HG03064 (cell line): ENCODE measurements at regions not wholly inside any gene's neighbourhood (a gene's known extent, or its start where the extent isn't known, plus 50 kb on each side); places are given as distances from the start of the nearest gene placed in this dataset.

Experiments
- ATAC-seq: cut with Tn5 transposase; IDR thresholded peaks from one replicate; pipeline ENCODE4 v1.9.1; 2021; ENCODE audit warnings: low read depth; ENCODE audit not compliant: unreplicated experiment

DNA sequence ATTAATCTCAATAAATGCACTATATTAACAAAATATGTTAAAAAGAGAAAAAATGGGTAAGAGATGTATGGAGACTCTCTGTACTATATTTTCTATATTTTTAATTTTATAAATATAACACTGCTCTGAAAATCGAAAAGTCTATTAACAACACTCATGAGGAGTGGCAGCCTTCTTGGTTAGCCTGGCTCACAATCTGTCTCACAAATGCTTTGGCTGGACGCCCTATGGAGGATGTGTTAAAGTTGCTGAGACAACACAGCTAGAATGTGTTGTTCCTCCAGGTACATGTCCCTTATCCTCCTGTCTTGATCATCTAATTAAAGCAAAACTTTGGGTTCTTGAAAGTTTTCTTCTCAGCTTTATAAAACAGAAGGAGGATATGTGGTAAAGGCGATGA, 396.6 kb upstream of the PCDH20 start:
- ATAC-seq: no peak

DNA sequence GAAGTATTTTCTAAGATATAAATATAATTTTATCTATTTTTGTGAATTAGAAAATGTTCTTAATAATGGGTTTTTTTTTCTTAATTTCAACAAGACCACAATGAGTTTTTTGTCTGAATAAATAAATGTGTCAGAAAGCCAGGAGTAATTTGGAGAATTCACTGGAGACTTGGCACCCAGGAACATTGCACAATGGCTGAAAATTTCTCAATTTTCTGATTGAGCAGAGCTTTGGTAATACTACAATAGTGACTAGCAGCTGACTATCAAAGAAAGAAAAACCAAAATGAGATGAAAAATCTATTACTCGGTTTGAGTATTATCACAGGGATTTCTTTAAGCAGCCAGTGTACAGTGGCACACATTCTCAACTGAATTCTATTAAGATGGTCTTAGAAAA, 394.4 kb upstream of the PCDH20 start:
- ATAC-seq: no peak

DNA sequence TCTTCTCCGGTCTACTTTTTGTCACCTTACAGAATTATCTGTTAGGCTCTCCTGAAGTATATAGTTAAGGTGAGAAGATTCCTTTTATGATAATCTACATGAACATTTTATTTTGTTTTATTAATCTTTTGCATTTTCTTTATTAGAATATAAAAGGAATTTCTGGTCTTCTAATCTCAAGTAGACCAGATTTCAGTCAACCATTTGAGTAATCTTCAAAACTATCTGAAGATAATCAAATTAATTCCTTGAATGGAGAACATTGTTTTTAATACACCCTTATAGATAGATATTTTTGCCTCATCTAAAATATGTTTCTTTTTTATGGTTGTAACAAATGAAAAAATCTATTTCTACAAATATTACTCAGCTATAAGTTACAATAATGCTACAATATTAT, 381.7 kb upstream of the PCDH20 start:
- no peak for ATAC-seq

DNA sequence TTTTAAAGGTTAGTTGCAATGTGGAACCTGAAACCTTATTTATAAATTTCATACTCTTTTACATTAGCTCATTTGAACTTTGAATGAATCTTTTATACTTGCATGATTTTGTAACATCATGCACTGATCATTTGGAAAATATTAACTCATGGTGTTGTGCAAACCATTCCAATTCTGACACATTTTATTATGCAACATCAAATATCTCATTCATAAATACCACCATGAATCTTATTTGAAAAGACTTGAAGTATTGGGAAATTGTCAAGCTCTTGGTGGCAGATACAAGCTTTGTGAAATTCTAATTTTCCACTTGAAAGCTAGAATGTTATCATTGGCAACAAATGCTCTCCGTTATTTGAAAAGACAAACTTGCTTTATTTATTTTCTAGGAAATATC, 379.9 kb upstream of the PCDH20 start:
- no peak for ATAC-seq

DNA sequence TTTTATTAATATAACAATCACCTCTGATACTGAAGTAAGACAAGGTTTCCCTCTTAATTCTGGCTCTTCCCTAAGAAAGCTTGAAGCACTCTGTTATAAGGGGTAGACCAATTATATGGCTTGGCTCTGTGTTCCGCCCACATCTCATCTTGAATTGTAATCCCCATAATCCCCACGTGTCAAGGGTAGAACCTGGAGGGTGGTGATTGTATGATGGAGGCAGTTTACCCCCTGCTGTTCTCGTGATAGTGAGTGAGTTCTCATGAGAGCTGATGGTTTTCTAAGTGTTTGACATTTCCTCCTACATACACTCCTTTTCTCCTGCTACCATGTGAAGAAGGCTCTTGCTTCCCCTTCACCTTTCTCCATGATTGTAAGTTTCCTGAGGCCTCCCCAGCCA, 363.8 kb upstream of the PCDH20 start:
- no peak for ATAC-seq

DNA sequence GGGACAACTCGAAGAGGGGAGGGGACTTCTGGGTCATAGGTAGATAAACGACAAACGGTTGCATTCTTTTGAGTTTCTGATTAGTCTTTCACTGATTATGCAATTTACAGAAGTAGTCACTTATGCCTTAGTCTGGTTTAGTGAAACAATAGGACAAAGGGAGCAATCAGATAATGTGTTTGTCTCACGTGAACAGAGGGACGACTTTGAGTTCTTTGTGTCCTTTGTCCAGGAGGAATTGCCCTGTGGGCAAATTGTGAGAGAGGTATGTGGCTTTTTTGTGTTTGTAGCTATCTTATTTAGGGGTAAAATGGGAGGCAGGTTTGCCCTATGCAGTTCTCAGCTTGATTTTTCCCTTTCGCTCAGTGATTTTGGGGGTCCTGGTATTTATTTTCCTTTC, 362.9 kb upstream of the PCDH20 start:
- no peak for ATAC-seq

DNA sequence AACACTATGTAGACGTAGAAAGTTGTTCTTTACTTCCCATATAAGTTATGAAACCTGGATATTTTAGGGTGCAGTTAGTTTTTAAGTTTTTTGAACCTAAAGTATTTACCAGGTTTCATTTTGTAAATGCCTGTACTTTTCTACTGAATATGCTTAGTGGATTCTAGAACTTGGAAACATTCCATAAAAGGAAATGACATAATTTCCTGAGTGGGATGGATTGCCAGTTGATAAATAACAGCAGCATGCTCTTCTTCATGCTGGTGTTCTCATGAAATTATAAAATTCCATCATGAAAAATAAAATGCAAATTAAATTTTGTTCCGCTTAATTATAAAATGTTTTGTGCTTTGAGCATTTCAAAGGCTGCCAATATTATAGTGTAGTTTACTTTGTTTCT, 362.2 kb upstream of the PCDH20 start:
- ATAC-seq: no peak

DNA sequence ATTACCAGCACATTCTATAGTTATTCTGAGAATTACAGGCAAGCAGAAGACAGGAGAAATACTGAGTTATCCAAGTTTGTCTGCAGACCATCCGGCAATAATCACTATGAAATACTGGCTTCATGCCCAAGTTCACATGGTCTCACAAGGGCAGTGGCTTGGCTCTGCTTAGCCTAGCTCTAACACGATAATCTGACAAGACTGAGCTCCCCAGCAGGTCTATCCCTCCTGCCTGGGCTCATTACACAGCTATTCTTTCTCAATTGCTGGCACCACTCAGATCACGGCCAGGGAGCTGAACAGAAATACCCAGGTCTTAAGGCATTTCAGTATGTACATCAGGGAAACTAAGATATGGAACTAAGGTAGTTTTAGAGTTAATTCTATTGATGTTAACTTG, 361.6 kb upstream of the PCDH20 start:
- ATAC-seq: no peak

DNA sequence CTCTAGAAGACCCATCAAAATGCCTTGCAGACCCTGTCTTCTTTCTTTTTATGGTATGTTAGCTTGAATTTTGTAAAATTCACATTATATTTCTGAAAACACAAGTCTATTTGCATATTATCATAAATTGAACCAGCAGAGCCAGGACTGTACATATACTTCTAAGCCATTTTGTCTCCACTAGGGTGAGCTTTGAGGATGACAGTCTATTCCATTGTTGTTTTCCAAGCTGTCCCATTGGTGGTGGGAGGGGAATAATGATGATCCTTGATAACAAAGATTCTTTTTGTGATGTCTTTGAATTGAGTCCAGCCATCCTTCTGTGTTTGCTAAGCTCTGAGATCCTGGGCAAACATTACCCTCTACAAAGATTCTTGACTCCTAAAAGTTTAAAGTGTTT, 359.3 kb upstream of the PCDH20 start:
- no peak for ATAC-seq

DNA sequence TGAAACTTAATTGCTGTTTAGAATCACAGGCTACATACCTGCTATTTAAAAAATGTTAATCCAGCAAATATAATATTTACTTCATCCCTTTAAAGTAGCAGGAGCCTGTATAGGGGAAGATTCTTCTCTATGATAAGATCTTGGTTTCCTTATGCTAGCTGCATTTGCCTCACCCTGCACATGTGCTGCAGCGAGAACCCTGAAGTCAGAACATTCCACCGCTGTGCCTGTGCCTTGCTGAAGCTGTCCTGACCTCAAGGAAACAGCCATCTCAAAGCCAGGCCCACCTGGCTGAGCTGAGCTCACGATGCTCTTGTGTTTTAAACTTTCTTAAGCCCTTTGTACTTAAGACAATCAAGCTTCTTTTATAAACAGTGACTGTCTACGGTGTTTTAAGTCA, 355.0 kb upstream of the PCDH20 start:
- ATAC-seq: no peak

DNA sequence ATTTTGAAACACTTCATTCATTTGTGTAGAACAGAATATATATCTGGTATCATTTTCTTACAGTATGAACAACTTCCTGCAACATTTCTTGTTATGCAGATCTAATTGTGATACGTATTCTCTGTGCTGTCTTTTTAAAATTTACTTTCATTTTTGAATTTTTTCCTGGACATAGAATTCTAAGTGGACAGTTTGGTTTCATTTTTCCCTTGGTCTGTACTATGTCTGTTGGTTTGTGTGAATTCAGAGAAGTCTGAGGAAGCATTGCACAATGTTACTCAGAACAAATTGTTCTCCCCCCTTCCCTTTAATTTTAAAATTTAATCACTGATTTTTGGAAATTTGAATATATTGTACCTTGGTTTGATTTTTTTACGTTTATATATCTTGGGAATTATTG, 352.5 kb upstream of the PCDH20 start:
- no peak for ATAC-seq

DNA sequence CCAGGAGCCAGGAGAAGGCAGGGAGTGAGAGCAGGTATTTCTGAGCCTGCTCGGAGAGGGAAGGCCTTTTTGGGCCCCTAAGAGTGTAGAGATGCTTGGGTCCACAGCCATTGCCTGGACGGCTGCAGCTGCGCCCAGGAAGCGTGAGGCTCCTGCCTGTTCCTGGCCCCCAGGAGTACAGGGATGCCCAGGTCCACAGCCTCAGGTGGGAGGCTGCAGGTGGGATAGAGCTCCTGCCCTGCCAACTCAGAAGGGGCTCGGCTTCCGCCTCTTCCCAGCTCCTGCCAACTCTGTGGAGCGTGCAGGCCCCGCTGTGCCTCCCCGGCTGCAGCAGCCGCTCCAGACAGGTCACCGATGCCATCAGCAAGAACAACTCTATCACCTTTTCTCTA, 351.0 kb upstream of the PCDH20 start:
- no peak for ATAC-seq

DNA sequence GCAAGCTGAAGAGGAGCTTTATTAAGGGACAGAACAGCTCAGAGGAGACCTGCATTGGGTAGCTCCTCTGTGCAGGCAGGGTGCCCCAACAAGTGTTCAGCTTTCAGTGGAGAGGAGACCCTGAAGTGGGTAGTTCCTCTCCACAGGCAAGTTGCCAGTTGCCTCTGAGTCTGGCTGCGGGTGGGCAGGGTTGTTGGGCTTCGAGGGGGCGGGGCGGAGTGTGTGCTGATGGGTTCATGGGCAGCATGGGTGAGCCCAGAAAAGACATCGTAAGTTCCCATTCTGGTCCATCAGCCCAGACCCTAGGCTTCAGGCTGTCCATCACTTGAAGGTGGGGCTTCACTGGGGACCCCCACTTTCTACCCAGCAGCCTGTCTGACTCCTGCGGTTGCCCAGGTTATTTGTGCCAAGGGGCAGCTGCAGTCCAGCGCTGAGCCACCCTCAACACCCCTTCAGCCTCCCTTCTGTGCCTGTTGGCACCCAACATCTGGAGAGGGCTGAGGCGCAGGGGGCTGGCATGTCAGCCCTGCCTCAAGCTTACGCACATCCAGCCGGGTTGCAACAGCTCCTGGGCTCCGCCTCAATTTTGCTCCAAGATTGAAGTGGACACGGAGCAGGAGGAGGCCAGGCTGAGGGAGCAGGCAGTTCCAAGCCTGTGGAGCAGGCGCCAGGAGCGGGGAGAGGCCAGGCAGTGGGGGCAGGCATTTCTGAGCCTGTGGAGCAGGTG, 350.5 kb upstream of the PCDH20 start:
- ATAC-seq: no peak

DNA sequence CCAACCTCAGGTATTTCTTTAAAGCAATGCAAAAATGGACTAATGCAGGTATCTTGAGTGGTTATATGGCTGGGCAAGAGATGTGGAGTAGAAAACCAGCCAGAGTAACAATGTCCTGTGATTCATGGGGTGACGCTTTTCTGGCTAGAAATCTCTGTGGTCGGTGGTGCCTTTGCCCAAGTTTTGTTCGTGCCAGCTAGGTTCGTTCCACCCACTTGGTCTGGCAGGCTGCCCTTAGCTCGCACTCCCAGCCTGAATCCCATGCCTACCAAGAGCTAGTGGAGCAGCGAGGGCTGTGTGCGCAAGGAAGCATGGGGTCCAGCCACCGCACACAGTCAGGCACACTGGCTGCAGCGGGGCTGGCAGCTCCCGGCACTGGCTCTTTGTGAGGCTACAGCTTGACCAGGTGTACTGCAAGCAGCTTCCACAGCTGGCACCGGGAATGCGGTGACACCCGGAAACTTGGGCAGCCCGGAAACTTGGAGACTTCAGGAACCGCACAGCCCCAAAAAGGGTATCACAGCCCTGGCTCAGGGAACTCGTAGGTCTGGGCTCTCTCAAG, 349.6 kb upstream of the PCDH20 start:
- no peak for ATAC-seq

DNA sequence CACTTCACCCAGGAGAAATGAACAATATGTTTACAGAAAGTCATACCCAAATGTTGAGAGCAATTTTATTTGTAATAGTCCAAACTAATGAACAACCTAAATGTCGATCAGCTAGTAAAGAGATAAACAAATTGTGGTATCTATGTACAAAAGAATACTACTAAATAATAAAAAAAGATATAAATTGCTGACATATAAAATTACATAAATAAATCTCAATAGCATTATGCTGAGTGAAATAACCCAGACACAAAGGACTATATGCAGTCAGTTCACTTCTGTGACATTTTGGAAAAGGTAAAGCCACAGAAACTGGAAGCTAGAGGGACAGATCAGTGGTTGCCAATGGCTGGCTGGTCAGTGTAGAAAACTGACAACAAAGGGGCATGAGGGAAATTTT, 346.0 kb upstream of the PCDH20 start:
- ATAC-seq: no peak

DNA sequence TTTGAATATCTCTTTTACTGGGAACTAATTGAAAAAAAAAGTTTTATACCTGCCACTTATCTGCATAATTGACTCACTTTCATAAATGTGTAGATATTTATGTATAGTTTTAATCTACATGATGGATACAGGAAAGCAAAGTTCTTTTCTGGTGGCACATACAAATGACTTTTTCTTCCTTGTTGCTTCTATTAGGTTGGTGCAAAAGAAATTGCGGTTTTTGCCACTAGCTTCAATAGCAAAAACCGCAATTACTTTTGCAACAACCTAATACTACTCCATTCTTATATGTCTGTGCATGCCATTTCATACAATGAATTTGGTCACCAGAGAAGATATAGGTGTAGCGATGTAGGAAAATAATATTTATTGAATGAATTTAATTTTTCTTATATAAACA, 344.5 kb upstream of the PCDH20 start:
- no peak for ATAC-seq

DNA sequence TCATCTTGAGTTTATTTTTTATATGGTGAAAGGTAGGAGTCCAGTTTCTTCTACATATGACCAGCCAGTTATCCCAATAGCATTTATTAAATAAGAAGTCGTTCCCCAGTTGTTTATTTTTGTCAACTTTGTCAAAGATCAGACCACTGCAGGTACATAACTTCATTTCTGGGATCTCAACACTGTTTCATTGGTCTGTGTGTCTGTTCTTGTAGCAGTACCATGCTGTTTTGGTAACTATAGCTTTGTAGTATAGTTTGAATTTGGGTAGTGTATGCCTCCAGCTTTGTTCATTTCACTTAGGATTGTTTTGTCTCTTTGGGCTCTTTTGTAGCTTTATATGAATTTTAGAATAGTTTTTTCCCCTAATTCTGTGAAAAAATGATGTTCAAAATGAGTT, 340.4 kb upstream of the PCDH20 start:
- no peak for ATAC-seq

DNA sequence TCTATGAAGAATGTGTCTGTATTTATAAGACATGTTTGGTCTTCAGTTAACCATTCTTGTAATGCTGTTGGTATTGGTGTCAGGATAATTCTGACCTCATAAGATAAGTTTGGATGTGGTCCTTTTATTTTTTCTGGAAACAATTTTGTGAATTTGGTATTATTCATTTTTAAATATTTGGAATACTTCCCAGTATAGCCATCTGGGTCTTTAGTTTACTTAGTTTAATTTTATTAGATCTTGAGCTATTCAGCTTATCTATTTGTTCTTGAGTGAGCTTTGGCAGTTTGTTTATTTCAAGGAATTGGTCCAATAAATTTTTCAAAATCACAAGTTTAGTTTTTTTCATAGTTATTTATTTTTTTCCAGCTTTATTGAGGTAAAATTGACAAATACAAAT, 335.4 kb upstream of the PCDH20 start:
- no peak for ATAC-seq

DNA sequence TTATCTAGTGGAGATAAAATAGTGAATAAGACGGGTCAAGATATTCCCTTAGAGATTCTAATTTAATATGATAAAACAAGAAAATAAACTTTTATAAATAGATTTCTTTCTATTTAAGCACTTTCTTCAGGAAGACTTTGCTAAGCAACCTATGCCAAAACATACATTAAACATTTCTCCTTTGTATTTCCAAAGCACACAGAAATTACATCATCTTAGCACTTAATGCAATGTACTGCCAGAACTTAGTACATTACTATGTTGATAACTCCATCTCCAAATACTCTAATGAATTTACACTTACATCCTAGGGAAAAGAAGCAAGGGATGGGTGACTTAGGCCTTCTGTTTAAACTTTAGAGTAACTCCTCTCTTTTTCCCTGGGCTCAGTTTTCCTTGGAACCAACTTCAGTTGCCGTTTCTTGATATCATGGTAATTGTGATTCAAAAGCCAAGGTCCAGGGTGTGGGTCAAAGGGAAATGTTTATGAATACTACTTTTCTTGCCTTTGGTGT, 322.6 kb upstream of the PCDH20 start:
- no peak for ATAC-seq

DNA sequence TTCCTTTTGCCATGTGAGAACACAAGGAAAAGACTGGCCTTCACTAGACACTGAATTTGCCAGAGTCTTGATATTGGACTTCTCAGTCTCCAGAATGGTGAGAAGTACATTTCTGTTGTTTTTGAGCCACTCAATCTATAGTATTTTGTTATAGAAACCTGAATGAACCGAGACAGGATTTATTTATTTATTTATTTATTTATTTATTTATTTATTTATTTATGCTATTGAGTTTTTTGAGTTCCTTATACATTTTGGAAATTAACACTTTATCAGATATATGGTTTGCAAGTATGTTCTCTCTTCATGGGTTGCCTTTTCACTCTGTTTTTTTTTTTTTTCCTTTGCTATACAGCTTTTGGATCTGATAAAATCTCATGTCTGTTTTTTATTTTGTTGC, 319.0 kb upstream of the PCDH20 start:
- no peak for ATAC-seq

DNA sequence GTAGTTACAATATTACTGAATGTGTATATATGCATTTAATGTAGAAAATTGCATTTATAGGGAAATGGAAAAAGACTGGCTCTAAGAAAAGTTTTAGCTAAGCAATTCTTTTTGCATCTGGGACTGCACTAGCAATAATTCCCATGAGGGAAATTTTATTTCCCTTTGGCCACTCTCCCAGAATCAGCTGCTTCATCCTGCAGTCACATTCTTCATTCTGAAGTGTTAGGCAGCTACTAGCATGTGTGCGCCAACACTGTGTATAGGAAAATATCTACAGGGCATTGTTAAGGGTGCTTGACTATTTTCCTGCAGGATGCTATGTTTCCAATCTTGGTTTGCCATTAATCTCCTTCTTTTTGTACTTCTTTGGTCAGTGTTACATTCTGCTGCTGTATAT, 312.8 kb upstream of the PCDH20 start:
- ATAC-seq: no peak

DNA sequence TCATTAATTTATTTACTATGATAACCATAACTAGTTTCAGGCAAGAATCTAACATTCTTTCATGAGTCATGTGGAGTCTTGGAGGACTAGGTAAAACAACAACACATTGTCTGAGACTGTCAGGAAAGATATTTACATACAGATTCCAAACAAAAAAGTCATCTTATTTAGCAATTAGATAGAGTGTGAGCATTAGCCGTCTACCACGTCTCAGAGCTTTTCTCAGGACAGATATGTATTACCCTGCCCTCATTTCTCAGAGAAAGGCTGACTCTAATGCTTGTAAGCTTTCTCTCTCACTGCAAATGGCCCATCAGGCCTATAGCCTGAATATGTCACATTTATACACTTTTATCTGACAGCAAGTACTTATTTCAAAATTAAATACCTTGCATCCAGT, 312.1 kb upstream of the PCDH20 start:
- ATAC-seq: no peak

DNA sequence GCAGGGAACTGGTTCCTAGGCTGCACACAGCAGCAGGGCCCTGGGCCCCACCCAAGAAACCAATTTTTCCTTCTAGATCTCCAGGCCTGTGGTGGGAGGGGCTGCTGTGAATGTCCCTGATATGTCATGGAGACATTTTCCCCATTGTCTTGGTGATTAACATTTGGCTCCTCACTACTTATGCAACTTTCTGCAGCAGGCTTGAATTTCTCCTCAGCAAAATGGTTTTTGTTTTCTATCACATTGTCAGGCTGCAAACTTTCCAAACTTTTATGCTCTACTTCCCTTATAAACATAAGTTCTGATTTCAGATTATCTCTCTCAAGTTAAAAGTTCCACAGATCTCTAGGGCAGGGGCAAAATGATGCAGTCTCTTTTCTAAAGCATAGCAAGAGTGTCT, 310.2 kb upstream of the PCDH20 start:
- ATAC-seq: no peak
